ENCODE measurements at regions not wholly inside any gene's neighbourhood (a gene's known extent, or its start where the extent isn't known, plus 50 kb on each side); places are given as distances from the start of the nearest gene placed in this dataset.

- POLR2A ChIA-PET (ENCODE audit: low non-redundant PET), result no interaction called here
- Histone ChIP-seq H3K4me1 (ENCODE audit: insufficient read depth, low read length, poor library complexity, severe bottlenecking) (no peaks in the 10 kb centered on the region), H3K36me3 (ENCODE audit: insufficient read depth, low read length, poor library complexity, severe bottlenecking) (no peaks in the 10 kb centered on the region), H3K27me3 (replicated peaks; ENCODE audit: insufficient read depth, low read depth, low read length, poor library complexity) (no peaks in the 10 kb centered on the region), H3K4me3 (ENCODE audit: low read depth, low read length, poor library complexity, severe bottlenecking) (no peak overlapping the region), H3K9me3 (ENCODE audit: low read depth, low read length, poor library complexity, severe bottlenecking) (no peaks in the 10 kb centered on the region), H3K27ac (ENCODE audit: low read depth, low read length, poor library complexity, severe bottlenecking) (no peak overlapping the region)
- CTCF ChIA-PET, result no interaction called here
- no TSS peak for BruUV-seq (replicated peaks)
- intact Hi-C loops (cut with micrococcal nuclease; ENCODE audit: unreplicated experiment), result no loop called here
- no peak for DNase-seq (ENCODE audit: low spot score)
- TF ChIP-seq CTCF (conservative IDR thresholded peaks at IDR 0.05; ENCODE audit: low read depth, low read length), result no peak
- TF ChIP-seq EZH2 (IDR thresholded peaks at IDR 0.05; ENCODE audit: borderline replicate concordance, low read depth, low read length, poor library complexity, severe bottlenecking), result no peak
Measured at GRCh38 chr4:114420069-114420468, 178.5 kb upstream of the UGT8 start.

- POLR2A ChIA-PET (ENCODE audit: low non-redundant PET), result no interaction called here
- TF ChIP-seq EZH2 (IDR thresholded peaks at IDR 0.05; ENCODE audit: borderline replicate concordance, low read depth, low read length, poor library complexity, severe bottlenecking), result no peak
- TF ChIP-seq CTCF (conservative IDR thresholded peaks at IDR 0.05; ENCODE audit: low read depth, low read length), result no peak
- CTCF ChIA-PET, result no interaction called here
- Histone ChIP-seq H3K27ac (ENCODE audit: low read depth, low read length, poor library complexity, severe bottlenecking) (no peak overlapping the region), H3K9me3 (ENCODE audit: low read depth, low read length, poor library complexity, severe bottlenecking) (no peaks in the 10 kb centered on the region), H3K4me3 (ENCODE audit: low read depth, low read length, poor library complexity, severe bottlenecking) (no peak overlapping the region), H3K27me3 (replicated peaks; ENCODE audit: insufficient read depth, low read depth, low read length, poor library complexity) (no peaks in the 10 kb centered on the region), H3K36me3 (ENCODE audit: insufficient read depth, low read length, poor library complexity, severe bottlenecking) (no peaks in the 10 kb centered on the region), H3K4me1 (ENCODE audit: insufficient read depth, low read length, poor library complexity, severe bottlenecking) (no peaks in the 10 kb centered on the region)
- intact Hi-C loops (cut with micrococcal nuclease; ENCODE audit: unreplicated experiment), result no loop called here
- no TSS peak for BruUV-seq (replicated peaks)
- DNase-seq (ENCODE audit: low spot score), result no peak
Measured at GRCh38 chr4:114423582-114423981, 175.0 kb upstream of the UGT8 start.

- H3K36me3 ChIP-seq (ENCODE audit: insufficient read depth, low read length, poor library complexity, severe bottlenecking), result no peaks in the 10 kb centered on the region
- H3K9me3 ChIP-seq (ENCODE audit: low read depth, low read length, poor library complexity, severe bottlenecking), result no peaks in the 10 kb centered on the region
- H3K4me3 ChIP-seq (ENCODE audit: low read depth, low read length, poor library complexity, severe bottlenecking), result no peak overlapping the region
- H3K27me3 ChIP-seq (replicated peaks; ENCODE audit: insufficient read depth, low read depth, low read length, poor library complexity), result no peaks in the 10 kb centered on the region
- DNase-seq (ENCODE audit: low spot score), result no peak
- ChIA-PET POLR2A (ENCODE audit: low non-redundant PET) (no interaction called here), CTCF (no interaction called here)
- no peaks in the 10 kb centered on the region for H3K4me1 ChIP-seq (ENCODE audit: insufficient read depth, low read length, poor library complexity, severe bottlenecking)
- no peak overlapping the region for H3K27ac ChIP-seq (ENCODE audit: low read depth, low read length, poor library complexity, severe bottlenecking)
- TF ChIP-seq EZH2 (IDR thresholded peaks at IDR 0.05; ENCODE audit: borderline replicate concordance, low read depth, low read length, poor library complexity, severe bottlenecking), result no peak
- TF ChIP-seq CTCF (conservative IDR thresholded peaks at IDR 0.05; ENCODE audit: low read depth, low read length), result no peak
- no TSS peak for BruUV-seq (replicated peaks)
- intact Hi-C loops (cut with micrococcal nuclease; ENCODE audit: unreplicated experiment), result no loop called here
Measured at GRCh38 chr4:114435116-114435515, 163.5 kb upstream of the UGT8 start.
